ENCODE measurements at regions not wholly inside any gene's neighbourhood (a gene's known extent, or its start where the extent isn't known, plus 50 kb on each side); places are given as distances from the start of the nearest gene placed in this dataset.

GRCh38 chr14:66425402-66425801, 60.8 kb upstream of the CCDC196 start:
- H3K27me3 ChIP-seq (ENCODE audit: insufficient read depth, low read depth): no peaks in the 10 kb centered on the region
- H2AFZ ChIP-seq (ENCODE audit: low read depth): no peak overlapping the region

GRCh38 chr14:66426451-66426850, 59.7 kb upstream of the CCDC196 start:
- Histone ChIP-seq H4K20me1 (ENCODE audit: insufficient read depth) (no peaks in the 10 kb centered on the region), H3K27ac (no peak overlapping the region), H3K79me2 (ENCODE audit: insufficient read depth, low read depth) (no peaks in the 10 kb centered on the region), H3K27me3 (ENCODE audit: insufficient read depth, low read depth) (no peaks in the 10 kb centered on the region), H3K36me3 (ENCODE audit: insufficient read depth) (no peaks in the 10 kb centered on the region), H3K9ac (no peak overlapping the region), H3K4me2 (no peak overlapping the region), H3K4me1 (ENCODE audit: low read depth, poor library complexity, severe bottlenecking) (no peaks in the 10 kb centered on the region), H3K4me3 (IDR thresholded peaks at IDR 0.05; ENCODE audit: insufficient read depth, low read depth, low read length) (no peak overlapping the region), H2AFZ (ENCODE audit: low read depth) (no peak overlapping the region)
- TF ChIP-seq CTCF (conservative IDR thresholded peaks at IDR 0.05; ENCODE audit: low read depth, low read length): no peak

More at GRCh38 chr14:66425402-66425801, 60.8 kb upstream of the CCDC196 start:
- no peaks in the 10 kb centered on the region for H3K79me2 ChIP-seq (ENCODE audit: insufficient read depth, low read depth)
- no peak overlapping the region for H3K9ac ChIP-seq
- H4K20me1 ChIP-seq (ENCODE audit: insufficient read depth): no peaks in the 10 kb centered on the region
- H3K4me2 ChIP-seq: no peak overlapping the region
- H3K4me1 ChIP-seq (ENCODE audit: low read depth, poor library complexity, severe bottlenecking): no peaks in the 10 kb centered on the region
- H3K4me3 ChIP-seq (IDR thresholded peaks at IDR 0.05; ENCODE audit: insufficient read depth, low read depth, low read length): no peak overlapping the region
- no peaks in the 10 kb centered on the region for H3K36me3 ChIP-seq (ENCODE audit: insufficient read depth)
- H3K27ac ChIP-seq: no peak overlapping the region
- TF ChIP-seq CTCF (conservative IDR thresholded peaks at IDR 0.05; ENCODE audit: low read depth, low read length): no peak

- Histone ChIP-seq H2AFZ (ENCODE audit: low read depth) (no peak overlapping the region), H3K9ac (no peak overlapping the region), H3K27ac (no peak overlapping the region), H4K20me1 (ENCODE audit: insufficient read depth) (no peaks in the 10 kb centered on the region), H3K36me3 (ENCODE audit: insufficient read depth) (no peaks in the 10 kb centered on the region), H3K4me2 (no peak overlapping the region), H3K4me3 (IDR thresholded peaks at IDR 0.05; ENCODE audit: insufficient read depth, low read depth, low read length) (no peak overlapping the region), H3K27me3 (ENCODE audit: insufficient read depth, low read depth) (no peaks in the 10 kb centered on the region), H3K4me1 (ENCODE audit: low read depth, poor library complexity, severe bottlenecking) (no peaks in the 10 kb centered on the region), H3K79me2 (ENCODE audit: insufficient read depth, low read depth) (no peaks in the 10 kb centered on the region)
- no peak for TF ChIP-seq CTCF (conservative IDR thresholded peaks at IDR 0.05; ENCODE audit: low read depth, low read length)
These were observed 53.8 kb upstream of the CCDC196 start for GRCh38 chr14:66432334-66432733.

GRCh38 chr14:66434464-66434863, 51.7 kb upstream of the CCDC196 start:
- Histone ChIP-seq H3K4me2 (no peak overlapping the region), H3K9ac (no peak overlapping the region), H3K4me1 (ENCODE audit: low read depth, poor library complexity, severe bottlenecking) (no peaks in the 10 kb centered on the region), H3K27me3 (ENCODE audit: insufficient read depth, low read depth) (no peaks in the 10 kb centered on the region), H3K79me2 (ENCODE audit: insufficient read depth, low read depth) (no peaks in the 10 kb centered on the region), H3K27ac (no peak overlapping the region), H3K36me3 (ENCODE audit: insufficient read depth) (no peaks in the 10 kb centered on the region), H2AFZ (ENCODE audit: low read depth) (no peak overlapping the region), H4K20me1 (ENCODE audit: insufficient read depth) (no peaks in the 10 kb centered on the region), H3K4me3 (IDR thresholded peaks at IDR 0.05; ENCODE audit: insufficient read depth, low read depth, low read length) (no peak overlapping the region)
- TF ChIP-seq CTCF (conservative IDR thresholded peaks at IDR 0.05; ENCODE audit: low read depth, low read length): no peak

All from KMS-11 (cell line).